H1 (cell line): ENCODE measurements at regions not wholly inside any gene's neighbourhood (a gene's known extent, or its start where the extent isn't known, plus 50 kb on each side); places are given as distances from the start of the nearest gene placed in this dataset.

Source experiments
- CTCF ChIA-PET: fragments of 300-600 bp; sonication (Branson Sonifier 250); formaldehyde crosslinking; loops from one replicate; lab custom pipeline; 2021; ENCODE audit not compliant: partially characterized antibody; lab: Charles Lee
- POLR2A ChIA-PET: fragments of 300-600 bp; sonication (Branson Sonifier 250); formaldehyde crosslinking; loops from one replicate; lab custom pipeline; 2021; ENCODE audit warnings: inconsistent platforms; ENCODE audit not compliant: partially characterized antibody; lab: Charles Lee
- DNase-seq, 2 experiments: peaks; one replicate each; pipeline versions ENCODE4 v3.0.0 to v3.0.0-alpha.2; 2010 to 2022; ENCODE audit warnings: low spot score in 2 of 2, low read depth in 1 of 2, mixed read lengths in 1 of 2
- FAIRE-seq: peaks from 2 replicates; lab custom pipeline; 2011; peaks lifted over from hg19 to GRCh38; lab: Jason Lieb, UNC
- H2AFZ ChIP-seq: 2 replicates; pipeline ENCODE4 v1.8.1; 2012; ENCODE audit warnings: low read length, inconsistent platforms
- H2AK5ac ChIP-seq: 2 replicates; pipeline ENCODE4 v1.6.1; 2013; ENCODE audit warnings: low read depth, low read length
- H2BK120ac ChIP-seq: replicated peaks from 2 replicates; pipeline ENCODE3; 2013; ENCODE audit warnings: low read depth, low read length, inconsistent platforms
- H2BK12ac ChIP-seq: 2 replicates; pipeline ENCODE4 v1.6.1; 2013; ENCODE audit warnings: low read depth, low read length
- H2BK15ac ChIP-seq: 2 replicates; pipeline ENCODE4 v1.6.1; 2013; ENCODE audit warnings: low read length
- H2BK20ac ChIP-seq: 2 replicates; pipeline ENCODE4 v1.6.1; 2013; ENCODE audit warnings: low read length
- H2BK5ac ChIP-seq: 2 replicates; pipeline ENCODE4 v1.6.1; 2013; ENCODE audit warnings: low read depth, low read length
- H3K14ac ChIP-seq: 2 replicates; pipeline ENCODE4 v1.6.1; 2013; ENCODE audit warnings: inconsistent platforms; ENCODE audit not compliant: insufficient read length
- H3K18ac ChIP-seq: 2 replicates; pipeline ENCODE4 v1.6.1; 2013; ENCODE audit warnings: low read length; ENCODE audit errors: extremely low read depth
- H3K23ac ChIP-seq: 2 replicates; pipeline ENCODE4 v1.6.1; 2013; ENCODE audit warnings: inconsistent platforms; ENCODE audit not compliant: insufficient read length
- H3K23me2 ChIP-seq: 2 replicates; pipeline ENCODE4 v1.6.1; 2013; ENCODE audit warnings: low read depth, low read length
- H3K27ac ChIP-seq: 2 replicates; pipeline ENCODE4 v1.6.1; 2011; ENCODE audit warnings: low read depth, low read length, inconsistent platforms
- H3K27me3 ChIP-seq, 4 experiments: replicated peaks in 1 of 4; 1 replicate in 1 of 4; 2 replicates in 3 of 4; pipeline versions ENCODE4 v1.6.1 to v1.8.1; 2011 to 2013; ENCODE audit warnings: low read length in 3 of 4, mild to moderate bottlenecking in 3 of 4, inconsistent platforms in 2 of 4, mixed read lengths in 2 of 4, moderate library complexity in 1 of 4; ENCODE audit not compliant: control insufficient read depth in 3 of 4, insufficient read depth in 3 of 4; ENCODE audit errors: extremely low read depth in 1 of 4
- H3K36me3 ChIP-seq, 4 experiments: 2 replicates each; pipeline versions ENCODE4 v1.6.1 to v1.8.1; 2011 to 2013; ENCODE audit warnings: mild to moderate bottlenecking in 4 of 4, low read length in 3 of 4, moderate library complexity in 2 of 4, control low read depth in 1 of 4, inconsistent platforms in 1 of 4; ENCODE audit not compliant: insufficient read depth in 4 of 4, control insufficient read depth in 2 of 4
- H3K4ac ChIP-seq: replicated peaks from 2 replicates; pipeline ENCODE3; 2013; ENCODE audit warnings: low read length, low read depth, mixed read lengths, inconsistent platforms; ENCODE audit not compliant: insufficient read length
- H3K4me1 ChIP-seq, 4 experiments: replicated peaks in 1 of 4; 1 replicate in 1 of 4; 2 replicates in 3 of 4; pipeline versions ENCODE4 v1.6.1 to v1.8.1; 2011 to 2013; ENCODE audit warnings: low read length in 3 of 4, inconsistent platforms in 2 of 4, mixed read lengths in 1 of 4; ENCODE audit not compliant: insufficient read depth in 4 of 4, control insufficient read depth in 3 of 4
- H3K4me2 ChIP-seq, 2 experiments: 2 replicates each; pipeline versions ENCODE4 v1.6.1 to v1.8.1; 2011 to 2013; ENCODE audit warnings: low read depth in 2 of 2, low read length in 2 of 2, control low read depth in 1 of 2, inconsistent platforms in 1 of 2, mild to moderate bottlenecking in 1 of 2; ENCODE audit not compliant: insufficient read depth in 1 of 2
- H3K4me3 ChIP-seq, 4 experiments: fragments of 200-600, 300-600 bp in 1 of 4; sonication (generic), shearing (Covaris generic), sonication (Bioruptor Twin) in 1 of 4; 2 replicates each; pipeline versions ENCODE4 v1.5.1 to v1.8.1; 2011 to 2016; ENCODE audit warnings: low read length in 4 of 4, low read depth in 3 of 4, control low read depth in 2 of 4, inconsistent platforms in 2 of 4, mild to moderate bottlenecking in 2 of 4, mixed read lengths in 1 of 4, moderate library complexity in 1 of 4; ENCODE audit not compliant: insufficient read depth in 2 of 4; ENCODE audit errors: extremely low read depth in 1 of 4
- H3K56ac ChIP-seq: replicated peaks from 2 replicates; pipeline ENCODE3; 2013; ENCODE audit warnings: low read depth, mild to moderate bottlenecking, mixed read lengths, low read length, inconsistent platforms; ENCODE audit not compliant: insufficient read length
- H3K79me1 ChIP-seq: 2 replicates; pipeline ENCODE4 v1.6.1; 2013; ENCODE audit warnings: low read depth, low read length, control low read depth
- H3K79me2 ChIP-seq, 2 experiments: 2 replicates each; pipeline versions ENCODE4 v1.6.1 to v1.8.1; 2012 to 2013; ENCODE audit warnings: low read length in 2 of 2, mild to moderate bottlenecking in 2 of 2, inconsistent platforms in 1 of 2; ENCODE audit not compliant: insufficient read depth in 2 of 2, control insufficient read depth in 1 of 2
- H3K9ac ChIP-seq, 4 experiments: replicated peaks in 1 of 4; 1 replicate in 1 of 4; 2 replicates in 3 of 4; pipeline versions ENCODE4 v1.6.1 to v1.8.1; 2011 to 2013; ENCODE audit warnings: low read depth in 3 of 4, low read length in 3 of 4, control low read depth in 2 of 4, mild to moderate bottlenecking in 2 of 4, moderate library complexity in 2 of 4, inconsistent platforms in 1 of 4; ENCODE audit errors: extremely low read depth in 1 of 4
- H3K9me3 ChIP-seq, 2 experiments: 2 replicates each; pipeline versions ENCODE4 v1.6.1 to v1.8.1; 2012 to 2013; ENCODE audit warnings: mild to moderate bottlenecking in 2 of 2, moderate library complexity in 2 of 2, control low read depth in 1 of 2, inconsistent platforms in 1 of 2, low read depth in 1 of 2, low read length in 1 of 2, mixed read lengths in 1 of 2; ENCODE audit not compliant: insufficient read depth in 2 of 2
- H4K20me1 ChIP-seq, 2 experiments: replicated peaks in 1 of 2; 2 replicates each; pipeline versions ENCODE3 to v1.8.1; 2011 to 2013; ENCODE audit warnings: inconsistent platforms in 2 of 2, low read length in 2 of 2, mild to moderate bottlenecking in 1 of 2; ENCODE audit not compliant: insufficient read depth in 2 of 2, control insufficient read depth in 1 of 2
- H4K5ac ChIP-seq: 2 replicates; pipeline ENCODE4 v1.6.1; 2013; ENCODE audit warnings: low read length, low read depth, mixed read lengths, inconsistent platforms; ENCODE audit not compliant: insufficient read length
- H4K8ac ChIP-seq: 2 replicates; pipeline ENCODE4 v1.8.0; 2013; ENCODE audit warnings: mild to moderate bottlenecking, moderate library complexity, low read length, inconsistent platforms; ENCODE audit not compliant: insufficient read depth; ENCODE audit errors: extremely low read depth
- H4K91ac ChIP-seq: replicated peaks from 2 replicates; pipeline ENCODE3; 2013; ENCODE audit warnings: low read length, mixed read lengths, inconsistent platforms; ENCODE audit not compliant: insufficient read length
- EP300 ChIP-seq, 2 experiments: IDR thresholded peaks; 1 replicate in 1 of 2; 2 replicates in 1 of 2; pipeline ENCODE4 v1.6.1; 2011 to 2012; ENCODE audit warnings: low read depth in 2 of 2, low read length in 2 of 2, mild to moderate bottlenecking in 2 of 2, borderline replicate concordance in 1 of 2, inconsistent platforms in 1 of 2, moderate library complexity in 1 of 2
- MAX ChIP-seq: IDR thresholded peaks from 2 replicates; pipeline ENCODE4 v1.6.1; 2012; ENCODE audit warnings: inconsistent platforms
- WGBS, 2 experiments: shearing (Covaris generic) in 1 of 2; methylation state at CpG; one replicate each; pipeline versions ENCODE4 v1.1.6 to v1.1.7; 2013 to 2015; ENCODE audit warnings: low lambda C conversion rate in 2 of 2, mixed read lengths in 2 of 2, inconsistent platforms in 1 of 2, low coverage in 1 of 2, missing lambda C conversion rate in 1 of 2; ENCODE audit not compliant: insufficient replicate concordance in 2 of 2, insufficient coverage in 1 of 2, insufficient read length in 1 of 2; ENCODE audit errors: extremely low coverage in 1 of 2, missing lambda C conversion rate in 1 of 2; 5-methylcytosine and 5-hydroxymethylcytosine counted together

GRCh38 chr4:138050601-138051000, 191.5 kb downstream of the SLC7A11 start:
- whole genome bisulfite sequencing, 2 experiments: 64% methylated on average over 6 of the region's 6 CpGs; no CpG with 5 or more reads in 1 of the 2 experiments
- no peak overlapping the region for H3K18ac ChIP-seq
- H4K8ac ChIP-seq: no peak overlapping the region
- no peak overlapping the region for H3K27ac ChIP-seq
- H2AK5ac ChIP-seq: no peak overlapping the region
- no peaks in the 10 kb centered on the region for H4K20me1 ChIP-seq
- H3K56ac ChIP-seq: no peak overlapping the region
- no peak overlapping the region for H2BK15ac ChIP-seq
- H3K9ac ChIP-seq: no peak overlapping the region
- no peaks in the 10 kb centered on the region for H3K79me1 ChIP-seq
- no peak overlapping the region for H2BK20ac ChIP-seq
- no peak overlapping the region for H4K5ac ChIP-seq
- H3K23ac ChIP-seq: no peak overlapping the region
- no peak overlapping the region for H2AFZ ChIP-seq
- H3K14ac ChIP-seq: no peak overlapping the region
- no peak overlapping the region for H2BK5ac ChIP-seq
- peaks cover 2% of the 10 kb centered on the region; the same call in 1 of the 2 replicates for H3K23me2 ChIP-seq
- H3K4me3 ChIP-seq: no peak overlapping the region
- peaks cover 0 to 9% (median 6%) of the 10 kb centered on the region in 4 experiments; a peak in 6 of 7 replicates for H3K4me1 ChIP-seq
- no peak overlapping the region for H2BK12ac ChIP-seq
- no peak for FAIRE-seq
- no peaks in the 10 kb centered on the region for H3K36me3 ChIP-seq
- H3K9me3 ChIP-seq: peaks cover 0 to 8% of the 10 kb centered on the region in 2 experiments; a peak in 2 of 4 replicates
- ChIA-PET POLR2A (interaction anchor here (1.5 kb wide), 1 partner anchor 15 kb away, joined by 3 read pairs; no protein-coding TSS in a partner anchor), CTCF (interaction anchor here (1.1 to 4.4 kb wide), 7 partner anchors 11 to 317 kb away, joined by 3 to 31 read pairs (median 4); no protein-coding TSS in a partner anchor)
- H3K27me3 ChIP-seq: no peaks in the 10 kb centered on the region
- H2BK120ac ChIP-seq: no peak overlapping the region
- no peak overlapping the region for H4K91ac ChIP-seq
- H3K79me2 ChIP-seq: no peaks in the 10 kb centered on the region
- peak in 1 of 2 experiments; percentile 54 for DNase-seq
- no peak overlapping the region for H3K4ac ChIP-seq
- no peak overlapping the region; a peak in 2 of 4 replicates for H3K4me2 ChIP-seq
- TF ChIP-seq MAX: peak; percentile 86
- no peak for TF ChIP-seq EP300 (IDR thresholded peaks at IDR 0.05; ENCODE audit: borderline replicate concordance in 1 of 2, low read depth in 2 of 2, low read length in 2 of 2)
- TF ChIP-seq, all 59 proteins: peak for 1
